Small intestine (tissue), 7 donors: ENCODE measurements at regions not wholly inside any gene's neighbourhood (a gene's known extent, or its start where the extent isn't known, plus 50 kb on each side); places are given as distances from the start of the nearest gene placed in this dataset.

Experiments used
- DNase-seq, 2 donors: peaks; one replicate each; pipeline versions ENCODE4 v3.0.0 to v3.0.0-alpha.2; 2013
- FAIRE-seq: peaks from 2 replicates; lab custom pipeline; 2012; peaks lifted over from hg19 to GRCh38; lab: Jason Lieb, UNC
- H3K27ac ChIP-seq, 3 donors: one replicate each; pipeline ENCODE4 v1.5.1; 2013; ENCODE audit warnings: low read length in 2 of 3, mild to moderate bottlenecking in 2 of 3, control low read depth in 1 of 3, inconsistent platforms in 1 of 3, low read depth in 1 of 3, moderate library complexity in 1 of 3
- H3K27me3 ChIP-seq, 3 donors: one replicate each; pipeline ENCODE4 v1.6.1; 2013; ENCODE audit warnings: low read length in 3 of 3, inconsistent platforms in 1 of 3; ENCODE audit not compliant: control insufficient read depth in 3 of 3, insufficient read depth in 3 of 3
- H3K36me3 ChIP-seq, 3 donors: one replicate each; pipeline ENCODE4 v1.6.1; 2013; ENCODE audit warnings: low read length in 3 of 3, inconsistent platforms in 1 of 3, low read depth in 1 of 3, mild to moderate bottlenecking in 1 of 3, moderate library complexity in 1 of 3; ENCODE audit not compliant: control insufficient read depth in 3 of 3, insufficient read depth in 2 of 3
- H3K4me1 ChIP-seq, 3 donors: one replicate each; pipeline ENCODE4 v1.6.1; 2013; ENCODE audit warnings: low read length in 2 of 3, inconsistent platforms in 1 of 3, low read depth in 1 of 3, mild to moderate bottlenecking in 1 of 3, moderate library complexity in 1 of 3; ENCODE audit not compliant: control insufficient read depth in 3 of 3, insufficient read depth in 2 of 3
- H3K4me3 ChIP-seq, 3 donors: one replicate each; pipeline ENCODE4 v1.5.1; 2013; ENCODE audit warnings: low read length in 3 of 3, control low read depth in 1 of 3, inconsistent platforms in 1 of 3, low read depth in 1 of 3, mild to moderate bottlenecking in 1 of 3, moderate library complexity in 1 of 3
- H3K9me3 ChIP-seq, 2 donors: one replicate each; pipeline ENCODE4 v1.6.1; 2013; ENCODE audit warnings: low read depth in 1 of 2, low read length in 1 of 2; ENCODE audit not compliant: control insufficient read depth in 2 of 2, insufficient read depth in 1 of 2
- WGBS, 3 donors: extraction: QIAGEN DNeasy Blood & Tissue Kit; methylation state at CpG; one replicate each; pipeline ENCODE4 v1.1.7; 2013; 5-methylcytosine and 5-hydroxymethylcytosine counted together
- donor health status: healthy with polysubstance abuse.
- donor health status: control.
- donor health status: control.
- donor health status: Bipolar disorder and iron deficiency.
- donor health status: healthy.

GRCh38 chr2:2567776-2568175, 236.7 kb upstream of the MYT1L start:
- no peaks in the 10 kb centered on the region for H3K4me1 ChIP-seq
- H3K9me3 ChIP-seq: peaks cover 1 to 3% of the 10 kb centered on the region in 2 donors
- no peak overlapping the region for H3K27ac ChIP-seq
- FAIRE-seq: no peak
- WGBS, 3 donors: 68 to 77% (median 75%) methylated on average over 15 of the region's 15 CpGs
- H3K27me3 ChIP-seq: no peaks in the 10 kb centered on the region
- no peaks in the 10 kb centered on the region for H3K36me3 ChIP-seq
- no peak overlapping the region for H3K4me3 ChIP-seq
- DNase-seq: peak in 1 of 2 donors; percentile 18

GRCh38 chr2:2566396-2567323, 235.6 kb upstream of the MYT1L start:
- Histone ChIP-seq H3K27me3 (no peaks in the 10 kb centered on the region), H3K27ac (no peak overlapping the region), H3K36me3 (no peaks in the 10 kb centered on the region), H3K4me3 (no peak overlapping the region), H3K9me3 (no peaks in the 10 kb centered on the region), H3K4me1 (no peaks in the 10 kb centered on the region)
- DNase-seq (no peak), FAIRE-seq (no peak)
- 89 to 92% (median 90%) methylated on average over 26 of the region's 26 CpGs for whole genome bisulfite sequencing, 3 donors

- Histone ChIP-seq H3K4me1 (no peaks in the 10 kb centered on the region), H3K36me3 (no peaks in the 10 kb centered on the region), H3K9me3 (no peaks in the 10 kb centered on the region), H3K4me3 (no peak overlapping the region), H3K27me3 (peaks cover 0 to 3% (median 0%) of the 10 kb centered on the region in 3 donors), H3K27ac (no peak overlapping the region)
- FAIRE-seq: no peak
- WGBS, 3 donors: 89 to 92% (median 90%) methylated on average over 16 of the region's 16 CpGs
- DNase-seq: no peak
These were observed 234.6 kb upstream of the MYT1L start for GRCh38 chr2:2565671-2566070.

- no peak for FAIRE-seq
- no peak overlapping the region for H3K4me3 ChIP-seq
These were observed 233.4 kb upstream of the MYT1L start for GRCh38 chr2:2564300-2565078.

GRCh38 chr2:2563309-2563860, 232.3 kb upstream of the MYT1L start:
- Histone ChIP-seq H3K27me3 (peaks cover 0 to 3% (median 0%) of the 10 kb centered on the region in 3 donors), H3K9me3 (no peaks in the 10 kb centered on the region), H3K36me3 (no peaks in the 10 kb centered on the region), H3K4me3 (no peak overlapping the region), H3K4me1 (no peaks in the 10 kb centered on the region), H3K27ac (no peak overlapping the region)
- WGBS, 3 donors: 64 to 79% (median 72%) methylated on average over 8 of the region's 8 CpGs
- DNase-seq (no peak), FAIRE-seq (no peak)

More at GRCh38 chr2:2564300-2565078, 233.4 kb upstream of the MYT1L start:
- WGBS, 3 donors: 56 to 64% (median 63%) methylated on average over 24 of the region's 24 CpGs
- Histone ChIP-seq H3K27me3 (peaks cover 0 to 3% (median 0%) of the 10 kb centered on the region in 3 donors), H3K27ac (no peak overlapping the region), H3K4me1 (no peaks in the 10 kb centered on the region), H3K9me3 (no peaks in the 10 kb centered on the region), H3K36me3 (no peaks in the 10 kb centered on the region)
- DNase-seq: no peak

- H3K27ac ChIP-seq: no peak overlapping the region
- FAIRE-seq (no peak), DNase-seq (no peak)
- peaks cover 0 to 3% (median 0%) of the 10 kb centered on the region in 3 donors for H3K27me3 ChIP-seq
- no peak overlapping the region for H3K4me3 ChIP-seq
- WGBS, 3 donors: 61 to 73% (median 66%) methylated on average over 5 of the region's 5 CpGs
- no peaks in the 10 kb centered on the region for H3K4me1 ChIP-seq
- no peaks in the 10 kb centered on the region for H3K9me3 ChIP-seq
- no peaks in the 10 kb centered on the region for H3K36me3 ChIP-seq
These were observed 231.8 kb upstream of the MYT1L start for GRCh38 chr2:2562867-2563266.

GRCh38 chr2:2561346-2562095, 230.4 kb upstream of the MYT1L start:
- H3K27ac ChIP-seq: no peak overlapping the region
- 89 to 92% (median 89%) methylated on average over 14 of the region's 14 CpGs for WGBS, 3 donors
- DNase-seq (no peak), FAIRE-seq (no peak)
- peaks cover 0 to 3% (median 0%) of the 10 kb centered on the region in 3 donors for H3K27me3 ChIP-seq
- no peaks in the 10 kb centered on the region for H3K9me3 ChIP-seq
- no peak overlapping the region for H3K4me3 ChIP-seq
- no peaks in the 10 kb centered on the region for H3K36me3 ChIP-seq
- H3K4me1 ChIP-seq: no peaks in the 10 kb centered on the region
